ENCODE measurements at regions not wholly inside any gene's neighbourhood (a gene's known extent, or its start where the extent isn't known, plus 50 kb on each side); places are given as distances from the start of the nearest gene placed in this dataset.

GRCh38 chr9:27791311-27791710 lies 218.0 kb upstream of the C9orf72 start:
- BruUV-seq (replicated peaks) = no TSS peak
- TF ChIP-seq CTCF (conservative IDR thresholded peaks at IDR 0.05) (no peak), EZH2 (IDR thresholded peaks at IDR 0.05; ENCODE audit: low read depth) (no peak)
- intact Hi-C loops (cut with micrococcal nuclease; ENCODE audit: unreplicated experiment) = no loop called here
- Histone ChIP-seq H3K36me3 (ENCODE audit: low read depth) (no peaks in the 10 kb centered on the region), H3K4me1 (replicated peaks; ENCODE audit: insufficient read depth) (no peaks in the 10 kb centered on the region), H3F3A (ENCODE audit: insufficient read depth, low read depth) (no peaks in the 10 kb centered on the region), H3K27ac (no peak overlapping the region), H3K9me3 (ENCODE audit: insufficient read depth, low read depth) (no peaks in the 10 kb centered on the region), H3K4me2 (no peak overlapping the region), H3K27me3 (ENCODE audit: insufficient read depth, low read depth) (no peaks in the 10 kb centered on the region), H3K79me2 (ENCODE audit: low read depth) (no peaks in the 10 kb centered on the region), H3K9me2 (ENCODE audit: insufficient read depth) (no peaks in the 10 kb centered on the region), H2AFZ (no peak overlapping the region), H4K20me1 (ENCODE audit: insufficient read depth) (no peaks in the 10 kb centered on the region), H3K4me3 (no peak overlapping the region)
- DNase-seq = no peak
- POLR2A ChIA-PET (ENCODE audit: unreplicated experiment) = interaction anchor here (0.8 kb wide), 1 partner anchor 10 kb away, joined by 12 read pairs; no protein-coding TSS in a partner anchor
- CTCF ChIA-PET = no interaction called here

- TF ChIP-seq CTCF (conservative IDR thresholded peaks at IDR 0.05) = no peak
- no peak for TF ChIP-seq EZH2 (IDR thresholded peaks at IDR 0.05; ENCODE audit: low read depth)
Measured at GRCh38 chr9:27792971-27793689, 219.8 kb upstream of the C9orf72 start.

DNA sequence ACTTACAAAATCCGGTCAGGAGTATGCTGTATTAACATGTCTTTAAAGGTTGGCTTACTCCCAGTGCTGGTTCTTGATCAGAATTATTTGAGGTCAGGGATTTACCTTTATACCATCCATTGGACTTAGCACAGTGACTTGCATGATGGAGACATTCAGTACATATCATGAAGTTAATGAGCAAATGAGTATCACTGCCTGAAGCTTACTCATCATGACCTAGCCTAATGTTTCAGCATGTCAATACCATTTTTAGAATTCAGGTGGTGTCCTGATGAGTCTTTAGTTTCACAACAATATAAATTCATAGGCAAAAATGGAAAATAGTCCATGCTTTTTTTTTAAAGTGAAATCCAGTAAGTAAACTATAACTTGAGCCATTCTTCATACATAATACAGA lies 226.0 kb upstream of the C9orf72 start:
- no TSS peak for BruUV-seq (replicated peaks)
- intact Hi-C loops (cut with micrococcal nuclease; ENCODE audit: unreplicated experiment) = no loop called here
- POLR2A ChIA-PET (ENCODE audit: unreplicated experiment) = no interaction called here
- Histone ChIP-seq H3K79me2 (ENCODE audit: low read depth) (no peaks in the 10 kb centered on the region), H3K36me3 (ENCODE audit: low read depth) (no peaks in the 10 kb centered on the region), H3K27me3 (ENCODE audit: insufficient read depth, low read depth) (no peaks in the 10 kb centered on the region), H3K27ac (no peak overlapping the region), H3K9me3 (ENCODE audit: insufficient read depth, low read depth) (no peaks in the 10 kb centered on the region), H3K9me2 (ENCODE audit: insufficient read depth) (no peaks in the 10 kb centered on the region), H3K4me2 (no peak overlapping the region), H3K4me1 (replicated peaks; ENCODE audit: insufficient read depth) (no peaks in the 10 kb centered on the region), H3F3A (ENCODE audit: insufficient read depth, low read depth) (no peaks in the 10 kb centered on the region), H2AFZ (no peak overlapping the region), H3K4me3 (no peak overlapping the region), H4K20me1 (ENCODE audit: insufficient read depth) (no peaks in the 10 kb centered on the region)
- no peak for DNase-seq
- no peak for TF ChIP-seq EZH2 (IDR thresholded peaks at IDR 0.05; ENCODE audit: low read depth)
- TF ChIP-seq CTCF (conservative IDR thresholded peaks at IDR 0.05) = no peak
- CTCF ChIA-PET = no interaction called here

More at GRCh38 chr9:27792971-27793689, 219.8 kb upstream of the C9orf72 start:
- Histone ChIP-seq H3K27ac (no peak overlapping the region), H3K79me2 (ENCODE audit: low read depth) (no peaks in the 10 kb centered on the region), H3K36me3 (ENCODE audit: low read depth) (no peaks in the 10 kb centered on the region), H3K9me3 (ENCODE audit: insufficient read depth, low read depth) (no peaks in the 10 kb centered on the region), H3K4me2 (no peak overlapping the region), H4K20me1 (ENCODE audit: insufficient read depth) (no peaks in the 10 kb centered on the region), H3K27me3 (ENCODE audit: insufficient read depth, low read depth) (no peaks in the 10 kb centered on the region), H3F3A (ENCODE audit: insufficient read depth, low read depth) (no peaks in the 10 kb centered on the region), H2AFZ (no peak overlapping the region), H3K4me3 (no peak overlapping the region), H3K9me2 (ENCODE audit: insufficient read depth) (no peaks in the 10 kb centered on the region), H3K4me1 (replicated peaks; ENCODE audit: insufficient read depth) (no peaks in the 10 kb centered on the region)
- ChIA-PET POLR2A (ENCODE audit: unreplicated experiment) (no interaction called here), CTCF (no interaction called here)
- no peak for DNase-seq
- intact Hi-C loops (cut with micrococcal nuclease; ENCODE audit: unreplicated experiment) = no loop called here
- no TSS peak for BruUV-seq (replicated peaks)

All from PC-9 (cell line).